Activated CD4-positive, CD25-positive, alpha-beta regulatory T cell treated with anti-CD3 and anti-CD28 coated beads, Interleukin-2, amount 50 U/mL, for 16 hours (primary cell): ENCODE measurements at regions not wholly inside any gene's neighbourhood (a gene's known extent, or its start where the extent isn't known, plus 50 kb on each side); places are given as distances from the start of the nearest gene placed in this dataset.
"Not testable (repeated sequence)": the region's sequence is repeated elsewhere in the genome, so short reads cannot be mapped to it uniquely, and the experiment has no call there.

ENCODE experiments used
- DNase-seq: peaks from one replicate; pipeline ENCODE4 v3.0.0-alpha.2; 2020; ENCODE audit warnings: low read depth, low spot score

- DNase-seq, result no peak
Measured at GRCh38 chr12:97983796-97984195, 521.2 kb downstream of the RMST start.

- no peak for DNase-seq
Measured at GRCh38 chr12:97984436-97984835, 521.8 kb downstream of the RMST start.

- no peak for DNase-seq
Measured at GRCh38 chr12:97984974-97985580, 522.5 kb downstream of the RMST start.

- DNase-seq, result no peak
Measured at GRCh38 chr12:97985834-97986233, 523.2 kb downstream of the RMST start.

GRCh38 chr12:97988588-97988987 is 526.0 kb downstream of the RMST start:
- DNase-seq, result not testable (repeated sequence)

GRCh38 chr12:97989366-97989940 is 525.9 kb upstream of the TMPO start:
- DNase-seq, result no peak

- DNase-seq, result no peak
Measured at GRCh38 chr12:97994746-97995484, 520.5 kb upstream of the TMPO start.

- DNase-seq, result no peak
Measured at GRCh38 chr12:97995559-97995958, 519.8 kb upstream of the TMPO start.

GRCh38 chr12:98001430-98001829 is 514.0 kb upstream of the TMPO start:
- DNase-seq, result no peak

GRCh38 chr12:98002887-98003493 is 512.4 kb upstream of the TMPO start:
- no peak for DNase-seq

- no peak for DNase-seq
Measured at GRCh38 chr12:98007963-98008362, 507.4 kb upstream of the TMPO start.

GRCh38 chr12:98013560-98013959 is 501.8 kb upstream of the TMPO start:
- DNase-seq, result no peak

GRCh38 chr12:98018836-98019235 is 496.6 kb upstream of the TMPO start:
- DNase-seq, result no peak

GRCh38 chr12:98020376-98020775 is 495.0 kb upstream of the TMPO start:
- no peak for DNase-seq

GRCh38 chr12:98022961-98023360 is 492.4 kb upstream of the TMPO start:
- DNase-seq, result no peak

GRCh38 chr12:98037401-98038140 is 477.8 kb upstream of the TMPO start:
- no peak for DNase-seq

GRCh38 chr12:98042668-98043067 is 472.7 kb upstream of the TMPO start:
- DNase-seq, result no peak

GRCh38 chr12:98045395-98045794 is 470.0 kb upstream of the TMPO start:
- no peak for DNase-seq

GRCh38 chr12:98048326-98048725 is 467.1 kb upstream of the TMPO start:
- DNase-seq, result no peak

GRCh38 chr12:98053202-98053601 is 462.2 kb upstream of the TMPO start:
- no peak for DNase-seq

- no peak for DNase-seq
Measured at GRCh38 chr12:98057701-98058100, 457.7 kb upstream of the TMPO start.

- no peak for DNase-seq
Measured at GRCh38 chr12:98058213-98058612, 457.2 kb upstream of the TMPO start.
